GM23338 (cell line): ENCODE measurements at regions not wholly inside any gene's neighbourhood (a gene's known extent, or its start where the extent isn't known, plus 50 kb on each side); places are given as distances from the start of the nearest gene placed in this dataset.

Experiments used
- ATAC-seq: fragments of 200-7000 bp; cut with Tn5 transposase; 3 replicates; pipeline ENCODE4 v1.9.1; 2020
- DNase-seq: peaks from one replicate; pipeline ENCODE4 v3.0.0-alpha.2; 2015; ENCODE audit warnings: low spot score
- H2AFZ ChIP-seq: fragments of 200-600 bp; sonication (generic); 2 replicates; pipeline ENCODE4 v1.8.0; 2016; ENCODE audit warnings: antibody characterized with exemption, mild to moderate bottlenecking, moderate library complexity
- H3F3A ChIP-seq: fragments of 200-600 bp; sonication (generic); replicated peaks from 2 replicates; pipeline ENCODE4 v1.8.0; 2017; ENCODE audit warnings: antibody characterized with exemption, mixed run types, low read depth
- H3K27ac ChIP-seq: fragments of 200-600 bp; sonication (generic); 2 replicates; pipeline ENCODE4 v1.6.1; 2016; ENCODE audit warnings: low read depth
- H3K27me3 ChIP-seq: fragments of 200-600 bp; sonication (generic); 2 replicates; pipeline ENCODE4 v1.8.0; 2016; ENCODE audit warnings: mild to moderate bottlenecking, mixed run types, moderate library complexity; ENCODE audit not compliant: insufficient read depth
- H3K36me3 ChIP-seq: fragments of 200-600 bp; sonication (generic); 2 replicates; pipeline ENCODE4 v1.8.0; 2016; ENCODE audit warnings: mild to moderate bottlenecking; ENCODE audit not compliant: insufficient read depth
- H3K4me1 ChIP-seq: fragments of 200-600 bp; sonication (generic); 2 replicates; pipeline ENCODE4 v1.8.0; 2016; ENCODE audit warnings: mild to moderate bottlenecking, moderate library complexity; ENCODE audit not compliant: insufficient read depth
- H3K4me2 ChIP-seq: fragments of 200-600 bp; sonication (generic); 2 replicates; pipeline ENCODE4 v1.7.1; 2017; ENCODE audit warnings: mixed run types
- H3K4me3 ChIP-seq: fragments of 200-600 bp; sonication (generic); 2 replicates; pipeline ENCODE4 v1.6.1; 2016; ENCODE audit warnings: mixed run types
- H3K79me2 ChIP-seq: fragments of 200-600 bp; sonication (generic); replicated peaks from 2 replicates; pipeline ENCODE4 v1.8.0; 2017; ENCODE audit warnings: mild to moderate bottlenecking; ENCODE audit not compliant: insufficient read depth
- H3K9me2 ChIP-seq: fragments of 200-600 bp; sonication (generic); 2 replicates; pipeline ENCODE4 v1.8.0; 2017; ENCODE audit not compliant: insufficient read depth
- H4K20me1 ChIP-seq: fragments of 200-600 bp; sonication (generic); replicated peaks from 2 replicates; pipeline ENCODE4 v1.8.0; 2017; ENCODE audit warnings: mild to moderate bottlenecking; ENCODE audit not compliant: insufficient read depth
- H3K27ac Mint-ChIP-seq: 2 replicates; pipeline ENCODE4 v1.8.0; 2020; ENCODE audit warnings: inconsistent platforms, mild to moderate bottlenecking, moderate library complexity, mixed read lengths
- H3K27me3 Mint-ChIP-seq: 3 replicates; pipeline ENCODE4 v1.8.0; 2022; ENCODE audit warnings: low read depth, mild to moderate bottlenecking, moderate library complexity, mixed read lengths, inconsistent platforms; ENCODE audit not compliant: insufficient read depth, poor library complexity
- H3K36me3 Mint-ChIP-seq: 3 replicates; pipeline ENCODE4 v1.8.0; 2021; ENCODE audit warnings: low read depth, mild to moderate bottlenecking, inconsistent platforms, moderate library complexity, mixed read lengths
- H3K4me1 Mint-ChIP-seq: 3 replicates; pipeline ENCODE4 v1.8.0; 2020; ENCODE audit warnings: mild to moderate bottlenecking, inconsistent platforms, mixed read lengths
- H3K4me3 Mint-ChIP-seq: 3 replicates; pipeline ENCODE4 v1.8.0; 2021; ENCODE audit warnings: moderate library complexity, mild to moderate bottlenecking, inconsistent platforms, mixed read lengths
- H3K9me3 Mint-ChIP-seq: 3 replicates; pipeline ENCODE4 v1.8.0; 2020; ENCODE audit warnings: moderate library complexity, mild to moderate bottlenecking, inconsistent platforms, mixed read lengths
- CREB1 ChIP-seq: fragments of 250-450 bp; sonication (Bioruptor Pico); IDR thresholded peaks from 2 replicates; pipeline ENCODE4 v1.5.0; 2020; ENCODE audit warnings: low read depth, mild to moderate bottlenecking, moderate library complexity
- EZH2 ChIP-seq: fragments of 200-600 bp; sonication (generic); IDR thresholded peaks from one replicate; pipeline ENCODE4 v1.8.0; 2017; ENCODE audit warnings: antibody characterized with exemption, mild to moderate bottlenecking, low read depth; ENCODE audit not compliant: unreplicated experiment
- EZH2phosphoT487 ChIP-seq: fragments of 200-600 bp; sonication (generic); IDR thresholded peaks from one replicate; pipeline ENCODE4 v1.8.1; 2018; ENCODE audit warnings: antibody characterized with exemption; ENCODE audit not compliant: unreplicated experiment
- JUNB ChIP-seq: IDR thresholded peaks from one replicate; pipeline ENCODE4 v1.6.1; 2016; ENCODE audit warnings: antibody characterized with exemption; ENCODE audit not compliant: unreplicated experiment
- NANOG ChIP-seq: IDR thresholded peaks from 2 replicates; pipeline ENCODE4 v1.6.1; 2016; ENCODE audit warnings: antibody characterized with exemption, borderline replicate concordance
- POLR2AphosphoS5 ChIP-seq: IDR thresholded peaks from 2 replicates; pipeline ENCODE4 v1.6.1; 2016; ENCODE audit warnings: antibody characterized with exemption, low read depth
- STAT1 ChIP-seq: IDR thresholded peaks from one replicate; pipeline ENCODE4 v1.6.1; 2016; ENCODE audit warnings: antibody characterized with exemption; ENCODE audit not compliant: unreplicated experiment
- ZNF114 ChIP-seq: fragments of 250-450 bp; sonication (Bioruptor Pico); IDR thresholded peaks from 2 replicates; pipeline ENCODE4 v1.5.0; 2020; ENCODE audit warnings: mild to moderate bottlenecking, moderate library complexity
- ZNF331 ChIP-seq: fragments of 250-450 bp; sonication (Bioruptor Pico); IDR thresholded peaks from 2 replicates; pipeline ENCODE4 v1.5.0; 2020; ENCODE audit warnings: low read depth, mild to moderate bottlenecking, moderate library complexity
- TF ChIP-seq, protein P1 (sequence below): IDR thresholded peaks from one replicate; pipeline ENCODE4 v1.6.1; 2018; ENCODE audit warnings: antibody characterized with exemption; ENCODE audit not compliant: unreplicated experiment
- TF ChIP-seq, protein P2 (sequence below): fragments of 250-450 bp; sonication (Bioruptor Pico); IDR thresholded peaks from 2 replicates; pipeline ENCODE4 v1.5.0; 2020; ENCODE audit warnings: mild to moderate bottlenecking, moderate library complexity
- TF ChIP-seq, protein P3 (sequence below): IDR thresholded peaks from 2 replicates; pipeline ENCODE4 v1.6.1; 2016; ENCODE audit warnings: antibody characterized with exemption
- TF ChIP-seq, protein P4 (sequence below), 2 experiments: fragments of 200-600 bp in 1 of 2; sonication (generic) in 1 of 2; conservative IDR thresholded peaks; 2 replicates each; pipeline versions ENCODE4 v1.5.1 to v1.6.1; 2016 to 2017; ENCODE audit warnings: antibody characterized with exemption in 2 of 2, low read depth in 2 of 2, mild to moderate bottlenecking in 2 of 2, moderate library complexity in 1 of 2

DNA sequence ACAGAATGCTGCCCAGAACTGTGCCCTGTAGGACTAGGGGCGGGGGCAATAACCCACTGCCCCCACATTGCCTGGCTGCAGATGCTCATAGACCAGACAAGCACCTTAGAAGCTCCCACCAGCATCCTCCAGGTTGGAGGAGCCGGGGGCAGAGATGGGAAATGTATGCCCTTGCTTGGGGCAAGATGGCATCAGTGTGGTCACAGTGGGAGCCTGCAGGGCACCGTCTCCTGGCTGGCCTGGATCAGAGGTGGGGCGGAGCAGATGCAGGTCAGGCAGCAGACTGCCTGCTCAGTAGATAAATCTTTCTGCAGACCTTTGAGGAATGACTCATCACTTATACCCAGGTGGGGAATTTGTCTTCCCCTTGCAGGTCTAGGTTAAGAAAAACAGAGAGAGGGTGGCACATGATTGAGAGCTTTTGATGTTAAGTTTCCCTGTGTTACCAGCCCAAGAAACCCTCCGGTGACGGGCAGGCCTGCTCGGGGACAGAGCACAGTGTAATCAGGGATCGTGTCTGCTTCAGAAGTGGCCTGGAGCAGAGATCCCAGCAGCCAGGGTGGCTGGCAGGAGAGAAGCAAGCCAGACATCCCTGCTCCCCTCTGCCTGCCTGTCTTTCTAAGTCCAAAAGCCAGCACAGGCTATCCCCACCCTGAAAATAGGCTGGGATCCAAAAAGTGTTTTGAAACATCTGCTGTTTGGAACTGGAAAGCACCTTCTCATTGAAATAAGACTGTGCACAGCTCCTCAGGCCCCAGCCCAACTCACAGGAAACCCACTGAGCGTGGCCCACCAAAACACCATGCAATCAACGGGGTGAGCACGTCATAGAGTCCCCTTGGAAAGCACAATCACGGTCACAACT, 50.7 kb upstream of the RPL38 start:
- no peaks in the 10 kb centered on the region for H3K79me2 ChIP-seq
- no peaks in the 10 kb centered on the region for H3K36me3 ChIP-seq
- no peak overlapping the region for H3K27ac ChIP-seq
- no peak overlapping the region for H3K4me3 ChIP-seq
- H3K4me1 ChIP-seq: peaks cover 8% of the 10 kb centered on the region
- H3K4me2 ChIP-seq: no peak overlapping the region
- no peak overlapping the region for H2AFZ ChIP-seq
- no peaks in the 10 kb centered on the region for H3K27me3 ChIP-seq
- Mint-ChIP-seq H3K27ac (no peak overlapping the region), H3K27me3 (peaks cover 7% of the 10 kb centered on the region), H3K36me3 (no peaks in the 10 kb centered on the region), H3K9me3 (peaks cover 3% of the 10 kb centered on the region; the same call in 2 of the 3 replicates), H3K4me1 (peaks cover 12% of the 10 kb centered on the region), H3K4me3 (no peak overlapping the region)
- H3K9me2 ChIP-seq: no peaks in the 10 kb centered on the region
- H3F3A ChIP-seq: no peaks in the 10 kb centered on the region
- ATAC-seq (no peak), DNase-seq (no peak)
- TF ChIP-seq ZNF114 (CRISPR knock-in tag) (no peak), NANOG (no peak), EZH2phosphoT487 (no peak), EZH2 (no peak), JUNB (no peak), STAT1 (no peak), ZNF331 (CRISPR knock-in tag) (no peak), POLR2AphosphoS5 (no peak), CREB1 (CRISPR knock-in tag) (no peak)
- TF ChIP-seq, protein P1, sequence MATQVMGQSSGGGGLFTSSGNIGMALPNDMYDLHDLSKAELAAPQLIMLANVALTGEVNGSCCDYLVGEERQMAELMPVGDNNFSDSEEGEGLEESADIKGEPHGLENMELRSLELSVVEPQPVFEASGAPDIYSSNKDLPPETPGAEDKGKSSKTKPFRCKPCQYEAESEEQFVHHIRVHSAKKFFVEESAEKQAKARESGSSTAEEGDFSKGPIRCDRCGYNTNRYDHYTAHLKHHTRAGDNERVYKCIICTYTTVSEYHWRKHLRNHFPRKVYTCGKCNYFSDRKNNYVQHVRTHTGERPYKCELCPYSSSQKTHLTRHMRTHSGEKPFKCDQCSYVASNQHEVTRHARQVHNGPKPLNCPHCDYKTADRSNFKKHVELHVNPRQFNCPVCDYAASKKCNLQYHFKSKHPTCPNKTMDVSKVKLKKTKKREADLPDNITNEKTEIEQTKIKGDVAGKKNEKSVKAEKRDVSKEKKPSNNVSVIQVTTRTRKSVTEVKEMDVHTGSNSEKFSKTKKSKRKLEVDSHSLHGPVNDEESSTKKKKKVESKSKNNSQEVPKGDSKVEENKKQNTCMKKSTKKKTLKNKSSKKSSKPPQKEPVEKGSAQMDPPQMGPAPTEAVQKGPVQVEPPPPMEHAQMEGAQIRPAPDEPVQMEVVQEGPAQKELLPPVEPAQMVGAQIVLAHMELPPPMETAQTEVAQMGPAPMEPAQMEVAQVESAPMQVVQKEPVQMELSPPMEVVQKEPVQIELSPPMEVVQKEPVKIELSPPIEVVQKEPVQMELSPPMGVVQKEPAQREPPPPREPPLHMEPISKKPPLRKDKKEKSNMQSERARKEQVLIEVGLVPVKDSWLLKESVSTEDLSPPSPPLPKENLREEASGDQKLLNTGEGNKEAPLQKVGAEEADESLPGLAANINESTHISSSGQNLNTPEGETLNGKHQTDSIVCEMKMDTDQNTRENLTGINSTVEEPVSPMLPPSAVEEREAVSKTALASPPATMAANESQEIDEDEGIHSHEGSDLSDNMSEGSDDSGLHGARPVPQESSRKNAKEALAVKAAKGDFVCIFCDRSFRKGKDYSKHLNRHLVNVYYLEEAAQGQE: no peak
- TF ChIP-seq, protein P2, sequence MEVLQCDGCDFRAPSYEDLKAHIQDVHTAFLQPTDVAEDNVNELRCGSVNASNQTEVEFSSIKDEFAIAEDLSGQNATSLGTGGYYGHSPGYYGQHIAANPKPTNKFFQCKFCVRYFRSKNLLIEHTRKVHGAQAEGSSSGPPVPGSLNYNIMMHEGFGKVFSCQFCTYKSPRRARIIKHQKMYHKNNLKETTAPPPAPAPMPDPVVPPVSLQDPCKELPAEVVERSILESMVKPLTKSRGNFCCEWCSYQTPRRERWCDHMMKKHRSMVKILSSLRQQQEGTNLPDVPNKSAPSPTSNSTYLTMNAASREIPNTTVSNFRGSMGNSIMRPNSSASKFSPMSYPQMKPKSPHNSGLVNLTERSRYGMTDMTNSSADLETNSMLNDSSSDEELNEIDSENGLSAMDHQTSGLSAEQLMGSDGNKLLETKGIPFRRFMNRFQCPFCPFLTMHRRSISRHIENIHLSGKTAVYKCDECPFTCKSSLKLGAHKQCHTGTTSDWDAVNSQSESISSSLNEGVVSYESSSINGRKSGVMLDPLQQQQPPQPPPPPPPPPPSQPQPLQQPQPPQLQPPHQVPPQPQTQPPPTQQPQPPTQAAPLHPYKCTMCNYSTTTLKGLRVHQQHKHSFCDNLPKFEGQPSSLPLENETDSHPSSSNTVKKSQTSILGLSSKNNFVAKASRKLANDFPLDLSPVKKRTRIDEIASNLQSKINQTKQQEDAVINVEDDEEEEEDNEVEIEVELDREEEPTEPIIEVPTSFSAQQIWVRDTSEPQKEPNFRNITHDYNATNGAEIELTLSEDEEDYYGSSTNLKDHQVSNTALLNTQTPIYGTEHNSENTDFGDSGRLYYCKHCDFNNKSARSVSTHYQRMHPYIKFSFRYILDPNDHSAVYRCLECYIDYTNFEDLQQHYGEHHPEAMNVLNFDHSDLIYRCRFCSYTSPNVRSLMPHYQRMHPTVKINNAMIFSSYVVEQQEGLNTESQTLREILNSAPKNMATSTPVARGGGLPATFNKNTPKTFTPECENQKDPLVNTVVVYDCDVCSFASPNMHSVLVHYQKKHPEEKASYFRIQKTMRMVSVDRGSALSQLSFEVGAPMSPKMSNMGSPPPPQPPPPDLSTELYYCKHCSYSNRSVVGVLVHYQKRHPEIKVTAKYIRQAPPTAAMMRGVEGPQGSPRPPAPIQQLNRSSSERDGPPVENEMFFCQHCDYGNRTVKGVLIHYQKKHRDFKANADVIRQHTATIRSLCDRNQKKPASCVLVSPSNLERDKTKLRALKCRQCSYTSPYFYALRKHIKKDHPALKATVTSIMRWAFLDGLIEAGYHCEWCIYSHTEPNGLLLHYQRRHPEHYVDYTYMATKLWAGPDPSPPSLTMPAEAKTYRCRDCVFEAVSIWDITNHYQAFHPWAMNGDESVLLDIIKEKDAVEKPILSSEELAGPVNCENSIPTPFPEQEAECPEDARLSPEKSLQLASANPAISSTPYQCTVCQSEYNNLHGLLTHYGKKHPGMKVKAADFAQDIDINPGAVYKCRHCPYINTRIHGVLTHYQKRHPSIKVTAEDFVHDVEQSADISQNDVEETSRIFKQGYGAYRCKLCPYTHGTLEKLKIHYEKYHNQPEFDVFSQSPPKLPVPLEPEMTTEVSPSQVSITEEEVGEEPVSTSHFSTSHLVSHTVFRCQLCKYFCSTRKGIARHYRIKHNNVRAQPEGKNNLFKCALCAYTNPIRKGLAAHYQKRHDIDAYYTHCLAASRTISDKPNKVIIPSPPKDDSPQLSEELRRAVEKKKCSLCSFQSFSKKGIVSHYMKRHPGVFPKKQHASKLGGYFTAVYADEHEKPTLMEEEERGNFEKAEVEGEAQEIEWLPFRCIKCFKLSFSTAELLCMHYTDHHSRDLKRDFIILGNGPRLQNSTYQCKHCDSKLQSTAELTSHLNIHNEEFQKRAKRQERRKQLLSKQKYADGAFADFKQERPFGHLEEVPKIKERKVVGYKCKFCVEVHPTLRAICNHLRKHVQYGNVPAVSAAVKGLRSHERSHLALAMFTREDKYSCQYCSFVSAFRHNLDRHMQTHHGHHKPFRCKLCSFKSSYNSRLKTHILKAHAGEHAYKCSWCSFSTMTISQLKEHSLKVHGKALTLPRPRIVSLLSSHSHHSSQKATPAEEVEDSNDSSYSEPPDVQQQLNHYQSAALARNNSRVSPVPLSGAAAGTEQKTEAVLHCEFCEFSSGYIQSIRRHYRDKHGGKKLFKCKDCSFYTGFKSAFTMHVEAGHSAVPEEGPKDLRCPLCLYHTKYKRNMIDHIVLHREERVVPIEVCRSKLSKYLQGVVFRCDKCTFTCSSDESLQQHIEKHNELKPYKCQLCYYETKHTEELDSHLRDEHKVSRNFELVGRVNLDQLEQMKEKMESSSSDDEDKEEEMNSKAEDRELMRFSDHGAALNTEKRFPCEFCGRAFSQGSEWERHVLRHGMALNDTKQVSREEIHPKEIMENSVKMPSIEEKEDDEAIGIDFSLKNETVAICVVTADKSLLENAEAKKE (CRISPR knock-in tag): no peak
- TF ChIP-seq, protein P3, sequence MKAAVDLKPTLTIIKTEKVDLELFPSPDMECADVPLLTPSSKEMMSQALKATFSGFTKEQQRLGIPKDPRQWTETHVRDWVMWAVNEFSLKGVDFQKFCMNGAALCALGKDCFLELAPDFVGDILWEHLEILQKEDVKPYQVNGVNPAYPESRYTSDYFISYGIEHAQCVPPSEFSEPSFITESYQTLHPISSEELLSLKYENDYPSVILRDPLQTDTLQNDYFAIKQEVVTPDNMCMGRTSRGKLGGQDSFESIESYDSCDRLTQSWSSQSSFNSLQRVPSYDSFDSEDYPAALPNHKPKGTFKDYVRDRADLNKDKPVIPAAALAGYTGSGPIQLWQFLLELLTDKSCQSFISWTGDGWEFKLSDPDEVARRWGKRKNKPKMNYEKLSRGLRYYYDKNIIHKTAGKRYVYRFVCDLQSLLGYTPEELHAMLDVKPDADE: no peak
- TF ChIP-seq, protein P4, sequence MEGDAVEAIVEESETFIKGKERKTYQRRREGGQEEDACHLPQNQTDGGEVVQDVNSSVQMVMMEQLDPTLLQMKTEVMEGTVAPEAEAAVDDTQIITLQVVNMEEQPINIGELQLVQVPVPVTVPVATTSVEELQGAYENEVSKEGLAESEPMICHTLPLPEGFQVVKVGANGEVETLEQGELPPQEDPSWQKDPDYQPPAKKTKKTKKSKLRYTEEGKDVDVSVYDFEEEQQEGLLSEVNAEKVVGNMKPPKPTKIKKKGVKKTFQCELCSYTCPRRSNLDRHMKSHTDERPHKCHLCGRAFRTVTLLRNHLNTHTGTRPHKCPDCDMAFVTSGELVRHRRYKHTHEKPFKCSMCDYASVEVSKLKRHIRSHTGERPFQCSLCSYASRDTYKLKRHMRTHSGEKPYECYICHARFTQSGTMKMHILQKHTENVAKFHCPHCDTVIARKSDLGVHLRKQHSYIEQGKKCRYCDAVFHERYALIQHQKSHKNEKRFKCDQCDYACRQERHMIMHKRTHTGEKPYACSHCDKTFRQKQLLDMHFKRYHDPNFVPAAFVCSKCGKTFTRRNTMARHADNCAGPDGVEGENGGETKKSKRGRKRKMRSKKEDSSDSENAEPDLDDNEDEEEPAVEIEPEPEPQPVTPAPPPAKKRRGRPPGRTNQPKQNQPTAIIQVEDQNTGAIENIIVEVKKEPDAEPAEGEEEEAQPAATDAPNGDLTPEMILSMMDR (conservative IDR thresholded peaks at IDR 0.05; ENCODE audit: low read depth in 2 of 2): no peak
- H4K20me1 ChIP-seq: no peaks in the 10 kb centered on the region
